ENCODE measurements at regions not wholly inside any gene's neighbourhood (a gene's known extent, or its start where the extent isn't known, plus 50 kb on each side); places are given as distances from the start of the nearest gene placed in this dataset.
A peak's percentile ranks its signal among the peaks of the same experiment; 100 is the strongest.

DNA sequence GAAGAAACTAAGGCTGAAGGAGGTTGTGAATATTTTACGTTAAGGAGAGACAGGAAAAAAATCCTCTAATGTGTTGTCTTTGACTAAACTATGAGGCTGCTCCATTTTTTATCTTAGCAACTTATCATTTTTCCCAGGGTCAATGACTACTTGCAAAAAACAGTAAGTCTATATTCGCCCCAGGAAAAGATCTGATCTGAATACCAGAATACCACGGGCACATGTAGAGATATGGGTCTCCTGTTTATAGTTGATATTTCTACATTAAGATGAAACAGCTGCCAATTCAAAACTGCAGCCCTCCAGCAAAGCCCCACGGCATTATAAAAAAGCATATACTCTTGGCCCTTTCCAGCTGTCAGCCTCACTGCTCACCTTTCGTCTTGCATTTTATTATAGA lies 358.4 kb downstream of the SH2D4B start:
- Histone ChIP-seq H3K4me1 (ENCODE audit: insufficient read depth) (no peaks in the 10 kb centered on the region), H3K36me3 (replicated peaks; ENCODE audit: insufficient read depth, low read depth) (no peaks in the 10 kb centered on the region), H3K9me2 (replicated peaks; ENCODE audit: insufficient read depth) (no peaks in the 10 kb centered on the region), H2AFZ (no peak overlapping the region), H3K4me3 (no peak overlapping the region), H3K79me2 (no peaks in the 10 kb centered on the region), H4K20me1 (ENCODE audit: insufficient read depth, poor library complexity, severe bottlenecking) (no peaks in the 10 kb centered on the region), H3K4me2 (no peak overlapping the region), H3K9me3 (ENCODE audit: low read depth) (no peaks in the 10 kb centered on the region), H3K27ac (no peak overlapping the region), H3K27me3 (no peaks in the 10 kb centered on the region)
- TF ChIP-seq EZH2phosphoT487 (IDR thresholded peaks at IDR 0.05; ENCODE audit: low read depth, severe bottlenecking, unreplicated experiment) (no peak), EZH2 (IDR thresholded peaks at IDR 0.05; ENCODE audit: borderline replicate concordance) (no peak)
- TF ChIP-seq, protein P1, sequence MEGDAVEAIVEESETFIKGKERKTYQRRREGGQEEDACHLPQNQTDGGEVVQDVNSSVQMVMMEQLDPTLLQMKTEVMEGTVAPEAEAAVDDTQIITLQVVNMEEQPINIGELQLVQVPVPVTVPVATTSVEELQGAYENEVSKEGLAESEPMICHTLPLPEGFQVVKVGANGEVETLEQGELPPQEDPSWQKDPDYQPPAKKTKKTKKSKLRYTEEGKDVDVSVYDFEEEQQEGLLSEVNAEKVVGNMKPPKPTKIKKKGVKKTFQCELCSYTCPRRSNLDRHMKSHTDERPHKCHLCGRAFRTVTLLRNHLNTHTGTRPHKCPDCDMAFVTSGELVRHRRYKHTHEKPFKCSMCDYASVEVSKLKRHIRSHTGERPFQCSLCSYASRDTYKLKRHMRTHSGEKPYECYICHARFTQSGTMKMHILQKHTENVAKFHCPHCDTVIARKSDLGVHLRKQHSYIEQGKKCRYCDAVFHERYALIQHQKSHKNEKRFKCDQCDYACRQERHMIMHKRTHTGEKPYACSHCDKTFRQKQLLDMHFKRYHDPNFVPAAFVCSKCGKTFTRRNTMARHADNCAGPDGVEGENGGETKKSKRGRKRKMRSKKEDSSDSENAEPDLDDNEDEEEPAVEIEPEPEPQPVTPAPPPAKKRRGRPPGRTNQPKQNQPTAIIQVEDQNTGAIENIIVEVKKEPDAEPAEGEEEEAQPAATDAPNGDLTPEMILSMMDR (IDR thresholded peaks at IDR 0.05; ENCODE audit: poor library complexity) = no peak
- DNase-seq (ENCODE audit: low spot score) = no peak
- 73% methylated on average over 5 of the region's 5 CpGs for WGBS (ENCODE audit: low lambda C conversion rate, missing lambda C conversion rate)

DNA sequence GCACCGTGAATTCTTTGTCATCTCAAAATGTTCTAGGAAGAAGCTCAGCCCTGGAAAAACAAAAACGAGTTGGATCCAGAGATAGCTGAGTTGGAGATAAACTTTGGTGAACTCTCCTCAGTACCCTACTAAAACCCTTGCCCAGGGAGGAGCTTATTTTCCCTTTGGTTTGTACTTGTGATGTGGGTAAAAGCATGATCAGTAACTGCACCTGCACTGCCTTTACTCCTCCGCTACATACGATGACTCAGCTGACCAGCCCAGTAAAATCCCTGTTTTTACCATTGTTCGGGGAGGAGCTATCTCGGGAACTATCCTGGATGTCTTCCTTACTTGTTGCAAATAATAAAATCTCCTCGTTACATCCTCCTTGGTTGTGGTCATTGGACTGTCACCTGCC lies 359.3 kb downstream of the SH2D4B start:
- H3K4me1 ChIP-seq (ENCODE audit: insufficient read depth) = no peaks in the 10 kb centered on the region
- no peak overlapping the region for H3K4me3 ChIP-seq
- TF ChIP-seq, protein P1 (IDR thresholded peaks at IDR 0.05; ENCODE audit: poor library complexity) = no peak
- TF ChIP-seq EZH2phosphoT487 (IDR thresholded peaks at IDR 0.05; ENCODE audit: low read depth, severe bottlenecking, unreplicated experiment) = no peak
- no peaks in the 10 kb centered on the region for H3K79me2 ChIP-seq
- H3K36me3 ChIP-seq (replicated peaks; ENCODE audit: insufficient read depth, low read depth) = no peaks in the 10 kb centered on the region
- no peak for DNase-seq (ENCODE audit: low spot score)
- no peak overlapping the region for H3K4me2 ChIP-seq
- H2AFZ ChIP-seq = no peak overlapping the region
- no peaks in the 10 kb centered on the region for H3K9me2 ChIP-seq (replicated peaks; ENCODE audit: insufficient read depth)
- H3K27ac ChIP-seq = no peak overlapping the region
- no peaks in the 10 kb centered on the region for H4K20me1 ChIP-seq (ENCODE audit: insufficient read depth, poor library complexity, severe bottlenecking)
- no peaks in the 10 kb centered on the region for H3K27me3 ChIP-seq
- no peaks in the 10 kb centered on the region for H3K9me3 ChIP-seq (ENCODE audit: low read depth)
- 64% methylated on average over 7 of the region's 7 CpGs for WGBS (ENCODE audit: low lambda C conversion rate, missing lambda C conversion rate)

DNA sequence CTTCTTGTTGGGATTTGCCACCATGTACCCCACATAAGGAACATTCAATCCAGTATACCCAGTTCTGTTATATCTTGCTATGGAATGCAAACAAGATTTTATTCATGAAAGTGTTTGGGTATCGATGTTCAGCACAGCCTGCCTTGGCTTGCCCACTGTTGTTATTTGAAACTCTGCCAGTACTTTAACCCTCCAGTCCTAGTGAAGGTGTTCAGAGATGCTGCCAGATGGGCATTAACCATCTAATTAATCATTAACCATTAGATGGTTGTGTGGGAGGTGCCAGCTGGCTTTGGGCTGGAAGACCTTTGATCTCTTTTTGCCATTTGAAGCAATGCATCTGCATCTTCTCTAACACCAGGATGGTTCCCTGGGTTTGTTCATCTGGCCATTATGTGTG lies 363.0 kb downstream of the SH2D4B start:
- H2AFZ ChIP-seq = no peak overlapping the region
- no peaks in the 10 kb centered on the region for H3K27me3 ChIP-seq
- TF ChIP-seq EZH2phosphoT487 (IDR thresholded peaks at IDR 0.05; ENCODE audit: low read depth, severe bottlenecking, unreplicated experiment) (no peak), EZH2 (IDR thresholded peaks at IDR 0.05; ENCODE audit: borderline replicate concordance) (no peak)
- TF ChIP-seq, protein P1 (IDR thresholded peaks at IDR 0.05; ENCODE audit: poor library complexity) = no peak
- H3K36me3 ChIP-seq (replicated peaks; ENCODE audit: insufficient read depth, low read depth) = no peaks in the 10 kb centered on the region
- H3K4me1 ChIP-seq (ENCODE audit: insufficient read depth) = no peaks in the 10 kb centered on the region
- H3K9me3 ChIP-seq (ENCODE audit: low read depth) = no peaks in the 10 kb centered on the region
- WGBS (ENCODE audit: low lambda C conversion rate, missing lambda C conversion rate) = 100% methylated on average over 1 of the region's 1 CpG
- no peak overlapping the region for H3K4me3 ChIP-seq
- no peak overlapping the region for H3K4me2 ChIP-seq
- H4K20me1 ChIP-seq (ENCODE audit: insufficient read depth, poor library complexity, severe bottlenecking) = no peaks in the 10 kb centered on the region
- no peak overlapping the region for H3K27ac ChIP-seq
- H3K79me2 ChIP-seq = no peaks in the 10 kb centered on the region
- no peak for DNase-seq (ENCODE audit: low spot score)
- H3K9me2 ChIP-seq (replicated peaks; ENCODE audit: insufficient read depth) = no peaks in the 10 kb centered on the region

DNA sequence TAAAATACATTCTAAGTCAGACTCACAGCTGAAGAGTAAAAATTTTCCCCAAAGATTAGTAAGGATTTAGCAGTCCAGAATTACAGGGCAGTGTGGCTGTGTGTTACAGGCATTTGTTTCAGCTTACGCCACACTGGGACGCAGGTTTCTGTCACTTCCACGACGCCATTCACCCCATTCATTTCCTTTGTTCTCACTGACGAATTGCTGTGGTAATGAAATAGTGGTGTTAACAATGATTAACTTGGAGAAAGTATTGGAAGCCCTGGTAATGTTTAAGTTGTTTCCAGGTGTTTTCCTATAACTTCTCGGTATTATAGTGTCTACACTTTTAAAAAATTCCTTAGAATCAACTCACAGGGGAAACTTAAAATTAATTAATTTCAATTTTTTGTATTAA lies 370.9 kb downstream of the SH2D4B start:
- no peaks in the 10 kb centered on the region for H3K4me1 ChIP-seq (ENCODE audit: insufficient read depth)
- no peak for DNase-seq (ENCODE audit: low spot score)
- no peaks in the 10 kb centered on the region for H3K27me3 ChIP-seq

More for the DNA sequence above, 370.9 kb downstream of the SH2D4B start:
- H2AFZ ChIP-seq = no peak overlapping the region
- TF ChIP-seq, protein P1 (IDR thresholded peaks at IDR 0.05; ENCODE audit: poor library complexity) = no peak
- TF ChIP-seq EZH2 (IDR thresholded peaks at IDR 0.05; ENCODE audit: borderline replicate concordance) (no peak), EZH2phosphoT487 (IDR thresholded peaks at IDR 0.05; ENCODE audit: low read depth, severe bottlenecking, unreplicated experiment) (no peak)
- H3K27ac ChIP-seq = no peak overlapping the region
- H4K20me1 ChIP-seq (ENCODE audit: insufficient read depth, poor library complexity, severe bottlenecking) = no peaks in the 10 kb centered on the region
- no peak overlapping the region for H3K4me3 ChIP-seq
- H3K9me3 ChIP-seq (ENCODE audit: low read depth) = no peaks in the 10 kb centered on the region
- H3K9me2 ChIP-seq (replicated peaks; ENCODE audit: insufficient read depth) = no peaks in the 10 kb centered on the region
- WGBS (ENCODE audit: low lambda C conversion rate, missing lambda C conversion rate) = 46% methylated on average over 6 of the region's 6 CpGs
- H3K36me3 ChIP-seq (replicated peaks; ENCODE audit: insufficient read depth, low read depth) = no peaks in the 10 kb centered on the region
- H3K4me2 ChIP-seq = peak overlapping the region; percentile 54
- H3K79me2 ChIP-seq = no peaks in the 10 kb centered on the region
